ENCODE measurements at regions not wholly inside any gene's neighbourhood (a gene's known extent, or its start where the extent isn't known, plus 50 kb on each side); places are given as distances from the start of the nearest gene placed in this dataset.
"Not testable (repeated sequence)": the region's sequence is repeated elsewhere in the genome, so short reads cannot be mapped to it uniquely, and the experiment has no call there.

DNA sequence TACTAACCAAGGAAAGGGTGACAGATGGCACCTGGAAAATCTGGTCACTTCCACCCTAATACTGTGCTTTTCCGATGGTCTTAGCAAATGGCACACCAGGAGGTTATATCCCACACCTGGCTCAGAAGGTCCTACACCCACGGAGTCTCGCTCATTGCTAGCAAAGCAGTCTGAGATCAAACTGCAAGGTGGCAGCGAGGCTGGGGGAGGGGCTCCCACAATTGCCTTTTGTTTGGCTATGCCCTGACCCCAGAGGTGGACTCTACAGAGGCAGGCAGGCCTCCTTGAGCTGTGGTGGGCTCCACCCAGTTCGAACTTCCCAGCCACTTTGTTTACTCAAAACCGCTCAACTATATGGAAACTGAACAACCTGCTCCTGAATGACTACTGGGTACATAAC, 50.3 kb upstream of the UGT2B15 start:
- DNase-seq (ENCODE audit: low read depth), result not testable (repeated sequence)

DNA sequence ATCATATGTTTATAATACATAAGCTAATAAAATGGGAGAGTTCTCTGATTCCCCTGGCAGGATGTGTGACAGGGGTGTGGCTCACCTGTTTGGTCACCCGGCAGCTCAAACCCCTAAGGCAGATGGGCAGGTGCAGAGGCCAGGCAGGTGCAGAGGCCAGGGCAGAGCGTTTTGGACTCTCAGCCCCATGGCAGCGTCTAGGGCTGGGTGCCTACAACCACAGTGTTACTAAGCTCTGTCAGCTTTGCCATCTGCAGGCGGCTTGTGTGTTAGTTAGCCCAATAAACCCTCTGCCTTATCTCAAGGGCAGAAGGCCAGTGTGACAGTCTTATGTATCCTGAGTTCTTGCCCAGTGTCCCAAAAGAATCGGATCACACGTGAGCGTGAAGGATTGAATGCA, 54.0 kb upstream of the UGT2B15 start:
- DNase-seq (ENCODE audit: low read depth), result no peak

DNA sequence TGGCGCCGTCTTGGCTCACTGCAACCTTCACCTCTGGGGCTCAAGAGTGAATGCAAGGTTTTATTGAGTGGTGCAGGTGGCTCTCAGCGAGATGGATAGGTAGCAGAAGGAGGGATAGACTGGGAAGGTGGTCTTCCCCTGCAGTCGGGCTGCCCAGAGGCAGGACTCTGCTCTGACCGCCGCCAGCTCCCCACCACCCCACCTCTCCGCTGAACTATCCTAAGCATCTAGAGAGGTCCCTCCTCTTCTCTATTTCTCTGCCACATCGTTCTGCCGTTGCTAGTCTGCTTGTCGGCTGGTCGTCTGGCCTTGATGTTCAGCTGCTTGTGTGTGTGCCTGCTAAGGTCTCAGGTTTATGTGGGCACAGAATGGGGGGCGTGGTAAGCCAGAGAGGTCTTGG, 54.5 kb upstream of the UGT2B15 start:
- DNase-seq (ENCODE audit: low read depth), result no peak

DNA sequence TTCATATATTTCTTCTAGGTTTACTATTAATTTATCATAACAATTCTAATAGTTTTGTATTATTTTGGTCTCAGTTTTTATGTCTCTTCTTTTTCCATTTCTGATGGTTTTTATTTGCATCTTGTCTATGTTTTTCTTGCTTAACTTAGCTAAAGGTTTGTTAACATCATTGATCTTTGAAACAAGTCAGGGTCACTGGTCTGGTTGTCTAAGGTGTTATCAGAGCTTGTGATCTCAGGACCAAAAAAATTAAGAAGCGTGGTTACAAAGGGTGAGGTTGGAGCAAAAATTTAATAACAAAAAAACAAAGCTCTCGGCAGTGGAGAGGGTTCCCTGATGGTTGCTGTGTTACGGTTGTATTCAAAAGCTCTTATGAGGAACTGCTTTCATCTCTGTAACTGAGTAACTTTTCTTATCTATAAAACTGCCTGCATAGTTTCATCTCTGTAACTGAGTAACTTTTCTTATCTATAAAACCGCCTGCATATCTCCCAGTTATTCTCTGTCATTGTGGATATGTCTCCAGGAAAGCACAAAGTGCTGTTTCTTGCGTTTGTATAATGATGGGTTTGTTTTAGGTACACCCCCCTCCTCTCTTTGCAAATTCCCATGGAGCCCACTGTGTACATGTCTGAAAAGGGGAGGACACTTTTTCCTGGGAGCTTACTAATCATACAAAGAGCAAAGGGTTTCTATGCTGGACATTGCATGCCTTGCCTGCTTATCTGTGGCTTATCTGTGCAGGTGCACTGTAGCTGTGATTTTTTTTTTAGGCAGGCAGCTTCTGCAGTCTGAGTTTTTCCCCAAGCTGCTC, 62.4 kb upstream of the UGT2B15 start:
- DNase-seq (ENCODE audit: low read depth), result no peak

DNA sequence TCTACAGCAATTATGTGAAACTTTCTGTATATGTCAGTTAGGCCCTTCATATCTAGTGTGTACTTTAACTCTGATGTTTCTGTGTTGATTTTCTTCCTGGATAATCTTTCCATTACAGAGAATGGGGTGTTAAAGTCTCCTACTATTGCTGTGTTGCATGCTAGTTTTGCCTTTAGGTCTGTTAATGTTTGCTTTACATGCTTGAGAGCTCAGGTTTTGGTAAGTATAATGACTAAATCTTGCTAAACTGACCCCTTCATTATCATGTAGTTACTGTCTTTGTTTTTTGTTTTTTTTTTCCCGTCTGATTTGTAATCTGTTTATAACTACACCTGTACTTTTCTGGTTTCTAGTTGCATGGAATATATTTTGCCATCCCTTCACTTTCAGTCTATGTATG, 63.6 kb upstream of the UGT2B15 start:
- no peak for DNase-seq (ENCODE audit: low read depth)

DNA sequence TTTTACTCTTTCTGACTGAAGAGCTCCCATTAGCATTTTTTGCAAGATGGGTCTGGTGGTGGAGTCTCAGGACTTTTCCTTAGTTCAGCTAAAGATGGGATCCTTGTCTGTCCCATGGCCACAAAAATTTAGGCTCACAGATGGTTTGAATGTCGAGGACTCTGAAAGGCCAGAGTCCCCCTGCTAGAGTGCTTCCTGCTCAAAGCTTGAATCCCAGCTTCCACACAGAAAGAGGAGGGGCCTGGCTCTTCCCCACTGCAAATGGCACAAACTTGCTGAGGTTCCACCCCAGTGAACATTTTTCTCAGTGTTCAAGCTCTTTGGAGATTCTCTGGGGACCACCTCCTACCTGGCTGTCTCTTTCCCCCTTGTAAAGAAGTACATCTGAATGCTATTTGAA, 64.7 kb upstream of the UGT2B15 start:
- DNase-seq (ENCODE audit: low read depth), result no peak

DNA sequence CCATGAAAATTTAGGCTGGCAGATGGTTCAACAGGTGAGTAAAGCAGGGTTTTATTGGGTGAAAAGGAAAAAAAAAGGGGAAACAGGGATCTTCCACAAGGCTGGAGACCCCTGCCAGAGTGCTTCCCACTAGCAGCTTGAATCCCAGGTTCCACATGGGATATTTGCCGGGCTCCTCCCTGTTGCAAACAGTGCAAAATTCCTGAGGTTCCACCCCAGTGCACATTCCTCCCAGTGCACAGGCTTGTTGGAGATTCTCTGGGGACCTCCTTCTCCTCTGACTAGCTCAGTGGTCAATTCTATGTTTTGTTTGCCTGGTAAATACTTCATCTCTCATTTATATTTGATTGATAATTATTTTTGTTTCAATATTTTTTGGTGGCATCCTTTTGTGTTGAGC, 66.4 kb upstream of the UGT2B15 start:
- DNase-seq (ENCODE audit: low read depth), result no peak

DNA sequence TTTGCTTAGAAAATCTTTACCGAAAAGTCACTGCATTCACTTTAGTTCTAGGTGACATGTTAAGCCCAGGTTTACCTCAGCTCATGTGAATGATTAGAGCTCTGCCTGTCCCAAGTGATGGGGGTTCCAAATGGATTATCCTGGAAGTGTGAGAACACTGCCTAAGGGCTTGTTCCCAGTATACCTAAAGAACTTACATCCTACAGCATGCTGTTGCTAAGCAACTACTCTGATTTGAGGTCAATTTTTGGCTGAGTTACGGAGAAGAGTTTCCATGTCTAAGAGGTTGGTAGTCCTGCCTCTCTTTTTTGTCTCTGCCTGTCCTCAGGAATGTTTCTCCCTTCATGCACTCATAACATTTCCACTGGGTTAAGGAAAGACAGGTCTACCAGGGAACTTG, 67.6 kb upstream of the UGT2B15 start:
- no peak for DNase-seq (ENCODE audit: low read depth)

DNA sequence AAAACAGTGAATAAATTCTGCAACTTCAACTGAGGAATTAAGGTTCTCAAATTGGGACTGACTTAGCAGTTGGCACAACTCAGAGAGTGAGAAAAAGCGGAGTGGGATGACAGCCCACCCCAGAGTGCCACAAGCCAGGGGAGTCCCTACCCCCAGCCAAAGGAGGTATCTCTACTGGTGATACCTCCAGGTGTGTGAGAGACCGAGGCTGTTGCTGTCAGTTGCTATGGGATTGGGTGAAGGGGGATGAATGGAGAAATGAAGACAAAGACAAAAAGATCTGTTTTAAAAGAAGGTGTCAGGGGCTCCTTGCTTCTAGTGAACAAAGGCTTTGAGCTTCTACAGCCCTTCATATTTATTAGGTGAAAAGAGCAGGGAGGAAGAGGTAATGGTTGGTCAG, 71.4 kb upstream of the UGT2B10 start:
- DNase-seq (ENCODE audit: low read depth), result no peak

DNA sequence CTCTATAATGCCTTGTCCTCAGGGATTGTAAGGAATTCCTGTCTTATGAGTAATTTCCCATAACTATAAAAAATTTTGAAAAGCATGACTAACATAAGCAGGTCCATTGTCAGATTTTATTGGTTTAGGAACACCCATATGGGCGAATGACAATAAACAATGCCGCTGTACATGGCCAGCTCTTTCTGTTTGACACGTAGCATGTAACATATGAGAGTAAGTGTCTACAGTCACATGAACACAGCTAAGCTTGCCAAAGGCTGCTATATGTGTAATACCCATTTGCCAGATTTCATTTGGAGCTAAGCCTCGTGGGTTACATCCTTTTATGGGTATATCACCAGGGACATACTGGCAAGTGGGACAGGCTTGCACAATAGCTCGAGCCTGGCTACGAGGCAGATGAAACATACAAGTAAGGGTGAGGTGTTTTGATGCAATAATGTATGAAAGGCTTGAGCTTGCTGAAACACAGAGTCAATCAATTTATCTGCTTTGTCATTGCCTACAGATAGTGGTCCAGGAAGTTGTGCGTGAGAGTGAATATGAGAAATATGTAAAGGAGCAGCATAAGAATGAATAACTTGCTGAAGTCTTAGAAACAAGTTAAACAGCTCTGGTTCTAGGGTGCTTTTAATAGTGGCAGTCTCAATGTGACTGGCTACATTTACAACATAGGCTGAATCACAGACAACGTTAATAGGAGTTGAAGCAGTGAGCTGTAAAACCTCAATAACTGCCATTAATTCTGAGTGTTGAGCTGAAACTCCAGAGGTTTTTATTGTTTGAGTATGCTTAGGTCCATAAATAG, 67.4 kb upstream of the UGT2B10 start:
- peak; percentile 0 for DNase-seq (ENCODE audit: low read depth)

DNA sequence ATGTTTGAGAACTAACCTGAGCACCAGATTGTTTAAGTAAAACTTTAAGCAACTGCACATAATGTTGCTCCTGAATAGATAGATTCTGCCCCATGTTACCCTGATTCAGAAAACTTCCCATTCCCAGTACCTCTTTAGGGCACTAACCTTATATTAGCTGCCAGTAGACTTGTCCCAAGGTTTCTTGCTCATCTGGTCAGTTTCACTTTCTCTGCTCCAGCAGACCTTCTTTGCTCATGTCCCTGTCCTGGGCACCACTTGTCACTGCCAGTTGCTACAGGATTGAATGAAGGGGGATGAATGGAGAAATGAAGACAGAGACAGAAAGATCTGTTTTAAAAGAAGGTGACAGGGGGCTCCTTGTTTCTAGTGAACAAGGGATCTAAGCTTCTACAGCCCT, 65.2 kb upstream of the UGT2B10 start:
- no peak for DNase-seq (ENCODE audit: low read depth)

DNA sequence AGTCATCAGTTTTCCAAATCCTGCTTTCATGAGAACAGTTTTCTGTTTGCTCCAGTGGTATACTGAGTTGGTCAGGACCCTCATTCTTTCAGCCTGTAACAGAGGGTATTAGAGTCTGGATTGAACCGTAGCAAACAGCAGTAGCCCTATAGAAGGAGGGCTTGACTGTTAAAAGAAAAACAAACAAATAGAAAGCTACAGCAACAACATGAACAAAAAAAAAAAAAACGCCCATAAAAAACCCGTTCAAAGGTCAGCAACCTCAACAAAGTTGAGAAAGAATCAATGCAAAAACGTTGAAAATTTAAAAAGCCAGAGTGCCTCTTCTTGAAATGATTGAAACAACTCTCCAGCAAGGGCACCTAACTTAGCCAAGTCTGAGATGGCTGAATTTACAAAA, 64.7 kb upstream of the UGT2B10 start:
- DNase-seq (ENCODE audit: low read depth), result no peak

DNA sequence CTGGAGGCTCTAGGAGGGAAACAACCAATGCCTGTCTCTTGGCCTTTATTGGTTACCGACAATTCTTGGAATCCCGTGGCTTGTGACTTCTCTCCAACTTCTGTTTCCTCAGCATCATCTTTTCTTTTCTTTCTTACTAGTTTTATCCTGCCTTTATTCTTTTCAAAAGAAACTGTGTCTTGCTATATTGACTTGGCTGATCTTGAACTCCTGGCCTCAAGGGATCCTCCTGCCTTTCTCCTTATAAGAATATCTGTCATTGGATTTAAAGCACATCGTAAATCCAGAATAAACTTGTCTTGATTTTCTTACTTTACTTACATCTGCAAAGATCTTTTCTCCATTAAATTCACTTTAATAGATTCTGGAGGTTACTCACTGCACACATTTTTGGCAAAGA, 49.9 kb upstream of the UGT2B10 start:
- no peak for DNase-seq (ENCODE audit: low read depth)
